GM21447 (cell line): ENCODE measurements at regions not wholly inside any gene's neighbourhood (a gene's known extent, or its start where the extent isn't known, plus 50 kb on each side); places are given as distances from the start of the nearest gene placed in this dataset.

Experiments
- ATAC-seq: cut with Tn5 transposase; IDR thresholded peaks from one replicate; pipeline ENCODE4 v1.9.1; 2021; ENCODE audit not compliant: unreplicated experiment

DNA sequence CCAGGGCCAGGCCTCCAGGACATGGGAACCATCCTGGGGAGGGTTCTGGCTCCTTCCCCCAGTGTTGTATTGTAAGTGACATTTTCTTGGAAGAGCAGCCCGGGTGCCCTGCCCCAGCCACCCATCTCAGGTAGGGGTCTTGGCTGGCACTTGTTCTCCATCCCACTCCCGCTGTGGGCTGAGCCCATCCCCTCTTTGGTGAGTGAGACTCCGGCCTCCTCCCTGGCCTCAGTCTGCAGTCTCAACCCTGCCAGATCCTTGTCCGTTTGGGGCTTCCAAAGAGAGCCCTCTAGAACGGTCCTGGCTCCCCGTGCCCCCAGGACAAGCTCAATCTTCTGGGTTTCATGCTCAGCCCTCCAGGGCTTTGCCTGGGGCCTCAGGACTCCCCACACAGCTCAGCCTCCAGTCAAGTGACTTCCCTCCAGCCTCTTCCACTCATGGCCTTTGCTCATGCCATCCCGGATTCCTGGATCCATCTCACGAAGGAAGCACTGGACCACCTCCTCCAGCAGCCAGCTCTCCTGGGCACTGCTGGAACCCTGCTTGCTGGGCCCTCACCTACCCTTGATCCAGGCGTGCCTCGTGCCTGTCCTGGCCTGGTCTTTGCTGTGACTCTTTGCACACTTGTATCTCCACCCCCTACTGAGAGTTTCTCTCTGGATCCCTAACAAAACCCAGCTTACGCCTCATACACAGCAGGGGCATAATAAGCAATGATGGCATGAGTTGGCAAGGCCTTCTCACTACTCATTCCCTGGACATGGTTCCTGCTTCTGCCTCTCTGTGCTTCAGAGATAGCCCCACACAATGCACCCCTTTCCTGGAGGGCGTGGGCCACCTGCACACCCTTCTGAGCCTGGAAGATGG is 297.4 kb upstream of the RTL1 start:
- no peak for ATAC-seq

DNA sequence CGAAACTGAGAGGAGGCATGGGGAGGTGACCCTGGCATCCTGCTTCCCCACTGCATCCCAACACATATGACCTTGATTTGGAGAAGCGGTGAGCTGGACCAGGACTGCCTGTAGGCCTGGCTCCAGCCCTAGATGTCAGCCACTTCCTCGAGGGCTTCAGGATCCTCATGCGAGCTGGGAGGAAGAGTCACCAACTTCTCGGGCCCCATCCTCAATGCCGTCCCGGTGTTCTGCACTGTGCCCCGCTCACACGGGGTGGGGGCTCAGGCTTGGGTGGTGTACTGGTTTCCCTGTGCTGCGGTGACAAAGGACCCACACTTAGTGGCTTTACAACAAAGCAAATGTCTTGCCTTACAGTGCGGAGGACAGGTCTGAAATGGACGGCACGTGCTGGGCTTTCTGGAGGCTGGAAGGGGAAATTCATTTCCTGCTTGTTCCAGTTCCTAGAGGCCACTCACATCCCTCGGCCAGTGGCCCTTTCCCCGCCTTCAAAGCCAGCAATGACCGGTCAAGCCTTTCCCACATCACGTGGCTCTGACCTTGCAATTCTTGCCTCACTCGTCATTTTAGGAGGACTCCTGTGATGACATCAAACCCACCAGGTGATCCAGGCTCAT is 298.1 kb upstream of the RTL1 start:
- ATAC-seq: no peak

DNA sequence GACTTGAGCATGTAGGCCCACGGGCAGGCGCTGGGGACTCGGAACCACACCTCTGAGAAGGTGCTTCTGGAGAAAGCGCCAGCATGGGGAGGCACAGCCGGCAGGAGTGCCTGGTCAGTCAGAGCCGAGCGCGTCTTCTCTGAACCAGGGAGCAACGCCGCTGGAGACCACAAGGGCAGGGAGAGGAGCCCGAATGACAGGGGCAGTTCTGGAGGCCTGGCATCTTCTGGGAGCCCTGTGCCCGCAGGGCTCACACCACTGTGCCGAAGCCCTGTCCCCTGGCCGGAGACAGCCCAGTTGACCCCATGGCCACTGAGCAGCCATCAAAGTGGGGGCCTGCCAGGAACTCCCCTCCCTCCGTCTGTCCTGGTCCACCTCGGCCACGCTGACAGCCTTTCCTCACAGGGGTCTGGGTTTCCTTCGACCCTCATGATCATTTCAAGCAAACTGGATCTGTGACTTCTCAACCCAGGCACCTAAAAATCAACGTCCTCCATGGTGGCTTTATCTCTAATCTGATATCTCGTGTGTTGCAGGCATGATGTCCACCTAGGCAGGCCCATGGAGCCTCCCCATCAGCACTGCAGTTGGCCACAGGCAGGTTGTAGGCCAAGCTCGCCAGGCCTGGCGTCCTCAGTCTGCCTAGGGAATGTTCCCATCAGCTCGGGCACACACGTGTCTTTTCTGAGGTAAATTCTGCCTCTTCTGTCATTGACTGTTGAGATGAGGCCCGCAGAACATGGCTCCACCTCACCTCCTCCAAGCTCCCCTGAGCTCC is 299.3 kb upstream of the RTL1 start:
- ATAC-seq: no peak

DNA sequence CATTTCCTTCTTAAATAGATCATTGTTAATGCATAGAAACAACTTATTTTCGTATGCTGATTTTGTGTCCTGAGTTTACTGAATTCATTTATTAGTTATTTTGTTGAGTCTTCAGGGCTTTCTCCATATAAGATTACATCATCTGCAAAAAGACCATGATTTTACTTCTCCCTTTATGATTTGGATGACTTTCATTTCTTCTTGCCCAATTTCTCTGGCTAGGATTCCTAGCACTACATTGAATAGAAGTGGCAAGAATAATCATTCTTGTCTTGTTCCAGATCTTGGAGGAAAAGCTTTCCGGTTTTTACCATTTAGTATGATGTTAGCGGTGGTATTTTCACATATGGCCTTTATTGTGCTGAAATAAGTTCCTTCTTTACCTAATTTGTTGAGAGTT is 303.0 kb upstream of the RTL1 start:
- ATAC-seq: no peak

DNA sequence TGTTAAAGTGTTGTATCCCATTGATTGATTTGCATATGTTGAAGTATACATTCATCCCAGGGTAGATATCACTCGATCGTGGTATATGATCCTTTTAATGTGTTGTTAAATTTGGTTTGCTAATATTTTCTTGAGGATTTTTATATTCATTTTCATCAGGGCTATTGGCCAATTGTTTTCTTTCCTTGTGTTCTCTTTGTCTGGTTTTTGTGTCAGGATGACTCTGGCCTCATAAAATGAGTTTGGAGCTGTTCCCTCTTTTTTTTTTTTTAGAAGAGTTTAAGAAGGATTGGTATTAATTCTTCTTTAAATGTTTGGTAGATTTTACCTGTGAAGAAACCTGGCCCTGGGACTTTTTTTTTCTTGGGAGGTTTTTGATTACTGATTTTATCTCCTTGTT is 303.5 kb upstream of the RTL1 start:
- ATAC-seq: no peak

DNA sequence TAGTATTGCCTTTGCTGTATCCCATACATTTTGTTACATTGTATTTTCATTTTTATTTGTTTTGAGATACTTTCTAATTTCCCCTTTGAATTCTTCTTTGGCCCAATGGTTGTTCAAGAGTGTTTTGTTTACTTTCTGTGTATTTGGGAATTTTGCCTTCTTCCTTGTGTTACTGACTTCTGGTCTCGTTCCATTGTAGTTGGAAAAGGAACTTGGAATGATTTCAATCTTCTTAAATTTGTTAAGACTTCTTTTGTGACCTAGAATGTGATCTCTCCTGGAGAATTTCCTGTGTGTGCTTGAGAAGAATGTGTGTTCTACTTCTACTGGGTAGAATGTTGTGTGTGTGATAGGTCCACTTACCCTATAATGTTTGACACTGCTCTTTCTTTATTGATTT is 304.4 kb upstream of the RTL1 start:
- no peak for ATAC-seq

DNA sequence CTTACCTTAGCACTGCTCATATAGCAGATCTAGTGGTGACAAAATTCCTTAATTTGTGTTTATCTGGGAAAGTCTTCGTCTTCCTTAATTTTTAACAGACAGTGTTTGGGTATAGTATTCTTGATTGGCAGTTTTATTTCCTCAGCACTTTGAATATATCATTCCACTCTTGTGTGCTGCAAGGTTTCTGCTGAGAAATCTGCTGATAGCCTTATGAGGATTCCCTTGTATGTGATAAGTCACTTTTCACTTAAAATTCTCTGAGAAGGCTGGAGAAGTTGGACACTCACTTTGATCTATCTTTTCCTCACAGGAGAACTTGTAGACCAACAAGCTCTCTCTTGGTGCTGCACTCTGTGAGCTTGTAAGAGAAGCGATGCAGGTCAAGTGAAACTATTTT is 306.1 kb upstream of the RTL1 start:
- ATAC-seq: no peak

DNA sequence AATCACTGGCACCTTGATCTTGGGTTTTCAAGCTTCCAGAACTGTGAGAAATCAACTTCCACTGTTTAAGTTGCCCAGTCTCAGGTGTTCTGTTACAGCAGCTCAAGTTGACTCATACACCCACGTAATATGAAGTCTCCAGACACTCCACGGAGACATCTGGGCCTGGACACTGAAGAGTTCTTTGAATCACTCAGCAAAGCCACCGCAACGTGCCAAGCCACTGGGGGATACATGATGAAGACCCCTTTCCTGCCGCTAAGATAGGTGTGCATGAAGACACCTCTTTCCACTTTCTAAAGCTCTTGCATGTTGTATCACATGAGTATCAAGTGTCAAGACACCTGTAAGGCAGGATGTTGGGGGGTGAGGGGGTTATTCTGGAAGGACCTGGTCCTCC is 311.7 kb upstream of the RTL1 start:
- ATAC-seq: no peak

DNA sequence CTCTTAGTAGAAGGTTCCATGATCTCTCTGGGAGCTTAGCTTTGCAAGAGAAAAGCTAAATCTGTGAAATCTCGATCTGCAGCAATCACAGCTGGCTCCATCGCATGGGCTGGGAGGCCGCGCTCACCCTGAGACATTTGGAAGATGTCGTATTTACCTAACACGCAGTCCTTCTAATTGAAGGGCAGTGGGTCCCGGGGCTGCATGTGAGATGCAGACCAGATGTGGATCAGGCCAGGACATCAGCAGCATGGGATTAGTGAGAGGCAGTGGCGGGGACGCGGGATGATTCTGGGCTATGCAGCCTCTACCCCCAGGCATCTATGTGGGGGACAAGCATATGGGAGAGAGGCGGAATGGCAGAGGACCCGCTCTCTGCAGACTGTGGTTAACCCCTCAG is 312.4 kb upstream of the RTL1 start:
- no peak for ATAC-seq

DNA sequence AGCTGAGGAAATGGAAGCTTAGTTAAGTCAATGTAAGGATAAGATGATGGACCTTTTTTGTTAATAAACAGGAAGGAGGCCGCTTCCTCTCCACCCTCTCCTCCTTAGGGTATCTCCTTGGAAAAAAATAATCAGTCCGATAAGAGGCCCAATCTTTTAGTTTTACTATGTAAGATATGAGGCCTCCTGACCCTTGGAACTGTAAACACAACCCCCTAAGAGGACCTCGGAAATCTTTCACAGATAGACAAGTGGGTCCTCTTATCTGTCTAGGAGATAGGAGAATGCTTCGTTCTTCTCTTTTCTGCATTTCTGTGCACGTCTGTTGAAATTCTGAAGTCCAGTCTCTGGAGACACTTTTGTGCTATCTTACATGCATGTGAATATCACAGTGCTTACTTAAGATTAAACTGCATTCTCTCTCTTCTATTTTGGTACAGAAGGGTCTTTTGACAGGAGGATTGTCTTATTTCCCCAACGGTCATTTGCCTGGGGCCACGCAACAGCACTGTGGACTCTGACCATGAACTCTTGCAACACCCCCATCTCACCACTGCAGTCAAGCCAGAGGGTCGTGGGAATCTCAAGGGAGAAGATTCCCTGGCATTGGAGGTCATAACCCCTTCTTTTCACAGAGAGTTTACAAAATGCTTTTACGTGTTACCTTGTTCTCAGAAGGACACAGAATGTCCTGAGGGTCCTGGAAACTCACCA is 313.0 kb upstream of the RTL1 start:
- ATAC-seq: no peak

DNA sequence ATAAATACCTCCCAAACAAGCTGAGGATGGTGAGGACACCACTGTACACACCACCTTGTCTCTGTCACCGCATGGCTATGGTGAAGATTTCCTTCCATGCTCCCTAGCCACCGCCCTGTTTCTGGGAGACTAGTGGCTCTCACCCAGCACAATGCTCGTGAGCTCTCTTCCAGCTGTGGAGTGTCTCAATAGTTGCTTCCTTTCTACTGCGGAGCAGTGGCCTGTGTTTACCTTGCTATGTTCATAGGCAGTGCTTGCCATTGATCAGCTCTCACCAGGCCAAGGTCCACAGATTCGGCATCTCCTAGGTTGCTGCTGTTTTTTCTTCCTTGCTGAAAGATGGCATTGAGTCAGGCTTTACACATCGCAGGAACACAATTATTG is 313.6 kb upstream of the RTL1 start:
- ATAC-seq: no peak

DNA sequence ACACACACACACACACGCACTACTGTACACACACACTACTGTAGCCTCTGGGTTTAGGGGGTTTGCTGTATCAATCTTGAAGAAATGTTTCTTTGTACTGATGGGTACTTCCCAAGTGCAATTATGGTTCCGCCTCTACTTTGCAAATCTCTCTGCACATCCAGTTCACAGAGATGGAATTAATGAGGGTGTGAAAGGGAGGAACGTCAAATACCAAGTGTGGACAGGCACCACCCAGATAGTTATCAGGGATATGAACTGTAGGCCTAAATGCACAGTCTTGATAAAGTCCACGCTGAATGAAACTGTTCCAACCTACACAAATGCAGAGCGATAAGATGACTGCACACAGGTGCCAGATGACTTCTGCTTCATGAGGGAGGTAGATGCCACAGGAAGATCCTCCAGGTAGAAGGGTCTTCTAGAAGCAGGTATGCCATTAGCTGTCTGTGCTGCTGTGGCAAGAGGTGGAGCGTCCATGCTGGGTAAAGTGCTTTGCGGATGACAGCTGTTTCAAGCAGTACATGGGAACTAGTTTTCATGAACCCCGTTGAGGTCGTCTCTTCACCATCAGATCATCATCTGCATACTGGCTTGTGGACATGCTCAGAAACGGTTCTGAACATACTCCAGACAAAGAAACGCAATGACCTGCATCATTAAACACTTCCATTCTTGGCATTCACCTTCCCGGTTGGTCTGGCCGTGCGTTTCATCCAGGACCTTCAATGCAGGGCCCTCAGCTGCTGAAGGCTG is 314.3 kb upstream of the RTL1 start:
- ATAC-seq: no peak

DNA sequence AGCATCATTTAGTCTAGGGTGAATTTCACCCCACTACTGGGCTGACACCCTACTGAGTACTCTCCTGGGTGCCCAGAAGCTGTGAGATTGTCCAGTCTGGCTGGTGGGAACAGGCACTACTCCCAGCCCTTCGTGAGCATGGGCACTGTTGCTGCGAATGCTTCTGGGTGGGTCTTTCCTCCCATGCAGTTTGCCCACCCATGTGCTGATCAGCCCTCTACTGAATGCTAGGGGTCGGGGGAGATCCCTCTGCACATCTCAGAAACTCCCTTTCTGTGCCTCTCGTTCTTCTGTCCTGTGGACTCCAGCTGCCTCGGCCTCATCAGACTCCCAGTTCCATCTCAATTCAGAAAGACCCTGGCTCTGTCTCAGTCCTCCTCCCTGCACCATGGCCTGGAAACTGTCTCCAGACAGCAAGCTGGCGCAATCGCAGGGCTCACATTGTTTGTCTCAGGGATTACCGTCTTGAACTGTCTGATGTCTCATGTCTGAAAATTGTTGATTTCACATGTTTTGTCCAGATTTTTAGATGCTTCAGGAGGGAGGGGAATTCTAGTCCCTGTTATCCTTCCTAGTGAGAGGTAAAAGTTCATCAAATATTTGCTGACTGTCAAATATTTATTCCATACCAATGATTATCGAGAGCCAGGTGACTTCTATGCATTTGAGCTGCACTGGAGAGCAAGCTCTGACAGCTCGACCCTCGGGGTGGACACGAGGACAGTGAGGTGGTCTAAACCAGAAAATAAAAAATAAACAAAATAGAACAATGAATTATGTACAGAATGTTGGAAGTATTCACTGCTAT is 316.6 kb upstream of the RTL1 start:
- no peak for ATAC-seq

DNA sequence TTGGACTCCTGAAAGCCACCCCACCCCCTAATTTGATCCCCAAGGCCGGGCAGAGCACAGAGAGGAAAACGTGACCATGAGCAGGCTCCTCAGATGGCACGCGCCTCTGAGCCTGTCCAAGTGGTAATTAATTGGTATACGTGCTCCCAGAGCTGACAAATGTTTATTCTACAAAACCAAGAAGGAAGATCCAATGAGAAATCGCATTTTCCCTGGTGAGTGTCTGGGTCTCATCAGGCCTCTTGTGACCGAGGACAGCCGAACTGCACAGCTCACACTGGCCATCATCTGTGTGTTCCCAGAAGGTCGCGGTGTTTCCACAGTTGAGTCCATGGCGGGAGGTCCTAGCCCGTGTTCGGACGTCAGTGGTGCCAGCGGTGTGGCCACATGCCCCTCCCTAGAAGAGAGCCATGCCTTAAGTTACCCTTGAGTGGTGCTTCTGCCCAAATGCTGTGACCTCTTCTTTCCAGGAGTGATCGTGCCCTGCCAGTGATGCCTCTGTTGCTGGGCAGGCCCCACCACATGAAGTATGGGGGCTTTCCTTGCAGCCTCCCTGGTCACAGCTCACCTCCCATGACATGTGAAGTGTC is 317.5 kb upstream of the RTL1 start:
- ATAC-seq: no peak

DNA sequence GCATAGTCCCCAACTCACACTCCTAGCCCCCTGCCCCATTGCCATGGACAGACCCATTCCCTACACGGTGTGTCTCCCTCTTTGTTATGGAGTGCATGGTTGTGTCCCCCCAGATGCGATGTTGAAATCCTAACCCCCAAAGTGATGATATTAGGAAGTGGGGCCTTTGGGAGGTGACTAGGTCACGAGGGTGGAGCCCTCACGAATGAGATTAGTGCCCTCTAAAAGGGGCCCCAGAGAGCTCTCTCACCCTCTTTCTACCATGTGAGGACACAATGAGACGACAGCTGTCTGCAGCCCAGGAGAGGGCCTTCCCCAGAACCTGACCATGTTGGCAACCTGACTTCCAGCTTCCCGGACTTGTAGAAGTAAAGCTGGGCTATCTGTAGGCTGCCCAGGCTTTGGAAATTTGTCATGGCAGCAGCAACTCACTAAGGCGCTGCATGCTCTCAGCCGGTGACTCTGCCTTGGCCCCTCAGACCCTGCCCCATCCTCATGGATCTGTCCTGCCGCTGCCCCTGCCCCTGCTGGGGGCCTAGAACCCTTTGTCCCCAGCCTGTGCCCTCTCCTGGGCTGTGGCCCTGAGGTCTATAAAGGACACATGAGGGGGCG is 318.1 kb upstream of the RTL1 start:
- ATAC-seq: no peak

DNA sequence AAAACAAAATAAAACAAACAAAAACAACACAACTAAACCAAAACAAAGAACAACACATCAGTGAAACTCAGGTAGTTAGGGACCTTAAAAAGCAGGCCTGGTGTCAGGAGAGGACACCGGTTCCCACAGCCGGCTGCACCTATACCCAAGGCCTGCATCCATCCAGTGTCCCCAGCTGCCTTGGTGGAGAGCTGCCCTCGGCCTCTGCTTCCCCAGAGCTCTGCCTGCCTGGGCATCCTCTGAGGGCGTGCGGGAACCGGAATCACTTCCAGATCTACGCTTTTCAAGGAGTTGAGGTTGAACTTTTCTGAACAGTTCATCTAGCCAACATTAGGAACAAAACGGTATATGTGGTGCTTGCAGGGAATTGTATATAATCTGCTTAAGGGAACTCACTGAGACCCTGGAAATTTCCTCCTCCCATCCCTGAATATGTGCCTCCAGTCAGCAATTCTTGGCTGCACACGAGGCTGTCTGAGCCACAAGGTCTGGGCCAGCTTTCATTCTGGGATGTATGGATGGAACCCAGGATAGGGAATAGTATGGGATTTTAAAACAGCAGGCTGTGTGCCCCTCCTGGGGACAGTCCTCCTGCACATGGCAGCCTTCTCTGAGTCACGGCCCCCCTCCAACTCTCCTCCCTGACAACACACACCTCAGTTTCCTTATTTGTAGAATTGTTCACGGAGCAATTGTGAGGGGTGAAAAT is 319.0 kb upstream of the RTL1 start:
- ATAC-seq: no peak

DNA sequence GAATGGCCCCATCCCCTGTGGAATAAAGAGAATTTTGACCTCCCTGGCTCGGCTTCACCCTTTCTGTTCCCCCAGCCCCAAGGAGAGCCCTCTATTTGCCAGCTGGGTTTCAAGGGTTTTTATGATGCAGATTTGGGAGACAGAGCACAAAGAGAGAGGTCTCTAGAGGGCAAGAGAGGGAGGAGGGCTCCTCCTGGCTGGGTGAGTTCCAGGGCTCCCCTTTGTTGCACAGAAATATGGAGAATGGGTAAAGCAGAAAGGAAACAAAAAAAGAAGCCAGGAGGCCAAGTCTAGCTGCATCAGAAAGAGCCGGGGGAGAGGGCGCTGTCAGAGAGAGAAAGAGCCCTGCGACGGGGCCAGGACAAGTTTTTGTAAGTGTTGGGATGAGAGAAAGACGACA is 319.6 kb upstream of the RTL1 start:
- no peak for ATAC-seq

DNA sequence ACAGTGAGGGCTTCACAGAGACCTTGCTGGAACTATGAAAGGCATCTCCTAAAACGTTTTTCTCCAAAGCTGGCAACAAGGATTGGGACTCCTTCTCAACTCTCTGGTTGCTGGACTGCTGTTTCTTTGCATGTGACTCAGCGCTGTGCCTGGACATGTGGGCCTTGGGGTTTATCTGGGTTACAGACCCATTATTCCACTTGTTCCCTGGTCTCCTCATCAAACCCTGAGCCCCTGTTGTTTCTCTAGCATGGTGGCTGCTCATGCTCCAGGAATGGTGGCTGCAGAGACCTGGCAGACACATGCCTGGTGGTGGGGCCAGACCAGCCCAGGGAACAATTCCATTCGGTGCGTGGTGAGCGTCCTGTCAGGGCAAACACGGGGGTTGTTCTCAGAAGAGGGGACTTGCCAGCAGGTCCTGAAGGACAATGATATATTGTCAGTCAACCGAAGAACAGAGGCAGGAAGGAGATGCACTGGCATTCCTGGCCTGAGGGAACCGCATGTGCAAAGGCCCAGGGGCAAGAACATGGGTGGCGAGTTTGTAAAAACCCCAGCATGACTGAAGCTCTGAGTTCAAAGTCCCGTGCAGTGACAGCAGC is 320.1 kb upstream of the RTL1 start:
- ATAC-seq: no peak
